Tibial nerve (tissue), 4 donors: ENCODE measurements at regions not wholly inside any gene's neighbourhood (a gene's known extent, or its start where the extent isn't known, plus 50 kb on each side); places are given as distances from the start of the nearest gene placed in this dataset.

Experiments used
- DNase-seq, 2 donors: peaks; one replicate each; pipeline ENCODE4 v3.0.0-alpha.2; 2019; ENCODE audit warnings: low spot score in 2 of 2
- H3K27ac ChIP-seq, 4 donors: fragments of 200-600 bp; sonication (generic) in 3 of 4; one replicate each; pipeline ENCODE4 v1.5.1; 2017 to 2019; ENCODE audit warnings: mild to moderate bottlenecking in 1 of 4
- H3K27me3 ChIP-seq, 2 donors: fragments of 200-600 bp; sonication (generic) in 1 of 2; one replicate each; pipeline versions ENCODE4 v1.5.1 to v1.6.0; 2017 to 2019
- H3K36me3 ChIP-seq, 3 donors: fragments of 200-600 bp; sonication (generic); one replicate each; pipeline ENCODE4 v1.5.1; 2018 to 2019
- H3K4me1 ChIP-seq, 4 donors: fragments of 200-600 bp; sonication (generic) in 3 of 4; one replicate each; pipeline ENCODE4 v1.5.1; 2017 to 2019
- H3K4me3 ChIP-seq, 4 donors: fragments of 200-600 bp; sonication (generic) in 3 of 4; one replicate each; pipeline ENCODE4 v1.5.1; 2017 to 2019; ENCODE audit warnings: mild to moderate bottlenecking in 1 of 4, moderate library complexity in 1 of 4
- H3K9me3 ChIP-seq, 4 donors: fragments of 200-600 bp; sonication (generic) in 3 of 4; one replicate each; pipeline ENCODE4 v1.5.1; 2017 to 2019
- CTCF ChIP-seq, 5 experiments: fragments of 200-600 bp in 3 of 5; fragments of 450-650 bp in 2 of 5; sonication (generic) in 3 of 5; IDR thresholded peaks; one replicate each; pipeline ENCODE4 v1.5.1; 2016 to 2019; ENCODE audit warnings: antibody characterized with exemption in 5 of 5, mild to moderate bottlenecking in 3 of 5, moderate library complexity in 2 of 5
- EP300 ChIP-seq, 2 donors: sonication (generic); formaldehyde crosslinking; IDR thresholded peaks; one replicate each; pipeline ENCODE4 v1.6.1; 2017; ENCODE audit warnings: antibody characterized with exemption in 2 of 2, mild to moderate bottlenecking in 1 of 2
- POLR2A ChIP-seq, 2 donors: fragments of 450-650 bp; IDR thresholded peaks; one replicate each; pipeline ENCODE4 v1.6.1; 2017; ENCODE audit warnings: antibody characterized with exemption in 2 of 2, mild to moderate bottlenecking in 2 of 2, moderate library complexity in 2 of 2
- WGBS, 2 donors: methylation state at CpG; one replicate each; pipeline ENCODE4 v1.1.5; 2018; 5-methylcytosine and 5-hydroxymethylcytosine counted together

- H3K4me1 ChIP-seq: no peaks in the 10 kb centered on the region
- H3K27ac ChIP-seq: no peak overlapping the region
- H3K9me3 ChIP-seq: no peaks in the 10 kb centered on the region
- no peaks in the 10 kb centered on the region for H3K27me3 ChIP-seq
- WGBS, 2 donors: 78 to 83% methylated on average over 4 of the region's 4 CpGs
- TF ChIP-seq POLR2A (IDR thresholded peaks at IDR 0.05) (no peak), EP300 (IDR thresholded peaks at IDR 0.05) (no peak), CTCF (IDR thresholded peaks at IDR 0.05) (no peak)
- DNase-seq: no peak
- H3K36me3 ChIP-seq: no peaks in the 10 kb centered on the region
- no peak overlapping the region for H3K4me3 ChIP-seq
These were observed 75.8 kb downstream of the PERP start for GRCh38 chr6:138031417-138031816.

DNA sequence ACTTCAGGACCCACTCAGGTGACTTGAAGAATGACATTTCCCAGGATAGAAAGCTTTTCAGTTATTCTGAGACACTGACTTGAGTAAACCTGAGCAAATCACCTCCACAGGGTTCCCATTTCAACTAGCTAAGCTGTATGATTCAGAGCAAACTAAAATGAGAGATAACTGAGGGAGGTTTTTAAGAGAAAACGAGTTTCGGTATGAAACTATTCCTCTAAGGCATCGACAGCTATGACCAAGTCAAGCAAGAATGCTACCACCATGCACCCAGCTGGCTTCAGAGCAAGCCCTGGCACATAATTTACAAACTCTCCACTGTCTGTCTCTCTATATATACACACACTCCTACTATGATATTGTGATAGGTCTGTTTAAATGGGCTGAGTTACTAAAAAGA is 75.4 kb downstream of the PERP start:
- TF ChIP-seq EP300 (IDR thresholded peaks at IDR 0.05) (no peak), CTCF (IDR thresholded peaks at IDR 0.05) (no peak), POLR2A (IDR thresholded peaks at IDR 0.05) (no peak)
- 84 to 92% methylated on average over 3 of the region's 3 CpGs for WGBS, 2 donors
- no peaks in the 10 kb centered on the region for H3K9me3 ChIP-seq
- no peak for DNase-seq
- no peaks in the 10 kb centered on the region for H3K36me3 ChIP-seq
- no peak overlapping the region for H3K4me3 ChIP-seq
- H3K4me1 ChIP-seq: no peaks in the 10 kb centered on the region
- H3K27me3 ChIP-seq: no peaks in the 10 kb centered on the region
- no peak overlapping the region for H3K27ac ChIP-seq

DNA sequence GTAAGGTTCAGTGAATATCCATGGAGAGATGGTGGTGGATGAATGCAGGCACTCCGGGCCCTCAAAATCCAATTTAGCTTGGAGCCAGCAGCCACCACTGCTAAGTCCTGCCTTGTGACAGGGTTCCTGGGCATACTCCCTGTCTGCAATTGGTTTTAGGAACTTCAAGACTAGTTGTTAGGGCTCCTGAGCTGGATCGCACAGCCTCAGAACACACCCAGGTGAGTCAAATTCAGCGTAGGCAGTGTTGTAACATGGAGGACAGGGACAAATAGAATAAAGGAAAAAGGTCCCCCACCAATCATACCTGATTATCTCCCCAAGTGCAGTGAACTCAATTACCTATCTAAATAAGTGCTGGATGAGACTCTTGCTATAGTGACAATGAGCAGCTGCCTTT is 74.6 kb downstream of the PERP start:
- Histone ChIP-seq H3K27me3 (no peaks in the 10 kb centered on the region), H3K27ac (no peak overlapping the region), H3K4me3 (no peak overlapping the region), H3K36me3 (no peaks in the 10 kb centered on the region), H3K9me3 (no peaks in the 10 kb centered on the region), H3K4me1 (no peaks in the 10 kb centered on the region)
- no peak for DNase-seq
- 96 to 100% methylated on average over 3 of the region's 3 CpGs for WGBS, 2 donors
- TF ChIP-seq CTCF (IDR thresholded peaks at IDR 0.05): no peak
- no peak for TF ChIP-seq POLR2A (IDR thresholded peaks at IDR 0.05)
- TF ChIP-seq EP300 (IDR thresholded peaks at IDR 0.05): no peak

DNA sequence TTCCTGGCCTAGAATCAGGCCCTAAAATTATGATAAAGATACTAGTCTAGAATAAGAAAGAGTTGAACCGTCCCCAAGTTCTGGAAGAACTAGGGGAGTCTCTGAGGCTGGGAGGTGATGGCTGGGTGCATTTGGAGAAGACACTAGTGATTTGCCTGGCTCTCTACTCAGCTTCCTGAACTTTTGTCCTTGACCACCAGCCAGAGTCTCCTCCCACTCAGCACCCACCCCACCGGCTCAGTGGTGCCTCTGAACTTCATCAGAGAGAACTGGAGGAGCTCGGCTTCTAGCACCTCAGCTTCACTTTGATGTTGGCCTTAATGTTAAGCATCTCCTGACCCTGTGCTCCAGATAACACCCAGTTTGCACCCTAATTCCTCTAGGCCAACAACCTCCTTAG is 73.0 kb downstream of the PERP start:
- no peak overlapping the region for H3K27ac ChIP-seq
- DNase-seq: no peak
- no peak for TF ChIP-seq POLR2A (IDR thresholded peaks at IDR 0.05)
- TF ChIP-seq EP300 (IDR thresholded peaks at IDR 0.05): no peak
- TF ChIP-seq CTCF (IDR thresholded peaks at IDR 0.05): no peak
- no peak overlapping the region for H3K4me3 ChIP-seq
- H3K4me1 ChIP-seq: no peaks in the 10 kb centered on the region
- 69 to 70% methylated on average over 3 of the region's 3 CpGs for WGBS, 2 donors
- no peaks in the 10 kb centered on the region for H3K27me3 ChIP-seq
- no peaks in the 10 kb centered on the region for H3K9me3 ChIP-seq
- no peaks in the 10 kb centered on the region for H3K36me3 ChIP-seq

DNA sequence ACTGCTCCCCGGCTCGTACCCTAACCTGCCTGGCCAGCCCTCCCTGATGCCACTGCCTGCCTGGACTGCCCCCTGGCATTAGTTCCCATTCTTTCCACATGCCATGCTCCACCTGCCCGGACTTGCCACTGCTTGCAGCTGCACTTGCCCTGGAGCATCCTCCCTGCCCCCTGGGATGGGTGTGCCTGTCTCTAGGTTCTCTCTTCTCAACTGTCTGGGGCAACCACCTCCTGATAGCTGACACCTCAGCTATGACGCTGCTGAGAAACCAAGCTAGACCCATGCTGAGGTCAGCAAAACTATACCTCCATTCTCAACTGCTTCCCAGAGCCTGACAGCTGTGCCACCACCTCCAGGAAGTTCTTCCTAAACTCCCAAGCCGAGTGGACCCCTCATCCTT is 72.1 kb downstream of the PERP start:
- 91 to 96% methylated on average over 5 of the region's 5 CpGs for WGBS, 2 donors
- no peaks in the 10 kb centered on the region for H3K9me3 ChIP-seq
- no peak for DNase-seq
- no peak overlapping the region for H3K4me3 ChIP-seq
- no peak overlapping the region for H3K27ac ChIP-seq
- TF ChIP-seq CTCF (IDR thresholded peaks at IDR 0.05) (no peak), POLR2A (IDR thresholded peaks at IDR 0.05) (no peak), EP300 (IDR thresholded peaks at IDR 0.05) (no peak)
- no peaks in the 10 kb centered on the region for H3K4me1 ChIP-seq
- no peaks in the 10 kb centered on the region for H3K27me3 ChIP-seq
- no peaks in the 10 kb centered on the region for H3K36me3 ChIP-seq
